Keratinocyte (primary cell): ENCODE measurements at regions not wholly inside any gene's neighbourhood (a gene's known extent, or its start where the extent isn't known, plus 50 kb on each side); places are given as distances from the start of the nearest gene placed in this dataset.

Source experiments
- DNase-seq: peaks from one replicate; pipeline ENCODE4 v3.0.0-alpha.2; 2011; ENCODE audit warnings: low read depth, missing footprints, low spot score
- FAIRE-seq: peaks from 2 replicates; lab custom pipeline; 2011; peaks lifted over from hg19 to GRCh38; lab: Jason Lieb, UNC
- H2AFZ ChIP-seq: 2 replicates; pipeline ENCODE4 v1.6.0; 2012; ENCODE audit warnings: low read length, control low read depth, inconsistent platforms; ENCODE audit not compliant: control insufficient read depth
- H3K27ac ChIP-seq: 2 replicates; pipeline ENCODE4 v1.5.1; 2011; ENCODE audit warnings: low read length; ENCODE audit not compliant: control insufficient read depth, insufficient read depth
- H3K27me3 ChIP-seq: 3 replicates; pipeline ENCODE4 v1.6.0; 2011; ENCODE audit warnings: low read length; ENCODE audit not compliant: control insufficient read depth, insufficient read depth; ENCODE audit errors: extremely low read depth
- H3K36me3 ChIP-seq, 2 experiments: 2 replicates in 1 of 2; 3 replicates in 1 of 2; pipeline ENCODE4 v1.5.1; 2011; ENCODE audit warnings: low read length in 2 of 2, mild to moderate bottlenecking in 1 of 2; ENCODE audit not compliant: control insufficient read depth in 2 of 2, insufficient read depth in 2 of 2; ENCODE audit errors: extremely low read depth in 1 of 2
- H3K4me1 ChIP-seq: 3 replicates; pipeline ENCODE4 v1.5.1; 2011; ENCODE audit warnings: low read length; ENCODE audit not compliant: control insufficient read depth, insufficient read depth; ENCODE audit errors: extremely low read depth
- H3K4me2 ChIP-seq: 3 replicates; pipeline ENCODE4 v1.6.0; 2011; ENCODE audit warnings: low read depth, low read length; ENCODE audit not compliant: control insufficient read depth, insufficient read depth; ENCODE audit errors: extremely low read depth
- H3K4me3 ChIP-seq, 3 experiments: fragments of 200-600 bp in 1 of 3; sonication (generic) in 1 of 3; 2 replicates in 2 of 3; 3 replicates in 1 of 3; pipeline ENCODE4 v1.5.1; 2011 to 2016; ENCODE audit warnings: low read length in 3 of 3, mild to moderate bottlenecking in 3 of 3, control low read depth in 2 of 3, inconsistent platforms in 1 of 3, low read depth in 1 of 3, mixed read lengths in 1 of 3, mixed run types in 1 of 3, moderate library complexity in 1 of 3; ENCODE audit not compliant: control insufficient read depth in 2 of 3, insufficient read depth in 2 of 3; ENCODE audit errors: extremely low read depth in 1 of 3
- H3K79me2 ChIP-seq: 2 replicates; pipeline ENCODE4 v1.6.0; 2012; ENCODE audit warnings: low read length; ENCODE audit not compliant: control insufficient read depth, insufficient read depth
- H3K9ac ChIP-seq: 3 replicates; pipeline ENCODE4 v1.6.0; 2011; ENCODE audit warnings: low read length; ENCODE audit not compliant: control insufficient read depth, insufficient read depth; ENCODE audit errors: extremely low read depth
- H3K9me1 ChIP-seq: 3 replicates; pipeline ENCODE4 v1.6.0; 2011; ENCODE audit warnings: low read length; ENCODE audit not compliant: control insufficient read depth, insufficient read depth; ENCODE audit errors: extremely low read depth
- H3K9me3 ChIP-seq: 2 replicates; pipeline ENCODE4 v1.5.1; 2012; ENCODE audit warnings: low read depth, low read length; ENCODE audit not compliant: control insufficient read depth
- H4K20me1 ChIP-seq: 3 replicates; pipeline ENCODE4 v1.6.0; 2011; ENCODE audit warnings: low read length; ENCODE audit not compliant: control insufficient read depth, insufficient read depth; ENCODE audit errors: extremely low read depth
- EZH2 ChIP-seq: IDR thresholded peaks from one replicate; pipeline ENCODE4 v1.6.1; 2012; ENCODE audit warnings: inconsistent platforms, mild to moderate bottlenecking, low read length, moderate library complexity
- dilution Hi-C: fragments of 300-500 bp; cut with MboI; formaldehyde crosslinking; loops from one replicate; pipeline ENCODE4 v1.7.0; 2020; ENCODE audit warnings: low sequenced_read_pairs; ENCODE audit not compliant: extremely low pct_ligation_motif_present
- TF ChIP-seq, protein P1 (sequence below), 3 experiments: IDR thresholded peaks in 1 of 3; conservative IDR thresholded peaks in 1 of 3; optimal IDR thresholded peaks in 1 of 3; 2 replicates in 2 of 3; 3 replicates in 1 of 3; pipeline versions ENCODE3 to v1.5.1; 2011; ENCODE audit warnings: low read length in 3 of 3, mild to moderate bottlenecking in 3 of 3, moderate library complexity in 2 of 3, control low read depth in 1 of 3, inconsistent platforms in 1 of 3; ENCODE audit not compliant: insufficient read depth in 2 of 3; ENCODE audit errors: extremely low read depth in 1 of 3

DNA sequence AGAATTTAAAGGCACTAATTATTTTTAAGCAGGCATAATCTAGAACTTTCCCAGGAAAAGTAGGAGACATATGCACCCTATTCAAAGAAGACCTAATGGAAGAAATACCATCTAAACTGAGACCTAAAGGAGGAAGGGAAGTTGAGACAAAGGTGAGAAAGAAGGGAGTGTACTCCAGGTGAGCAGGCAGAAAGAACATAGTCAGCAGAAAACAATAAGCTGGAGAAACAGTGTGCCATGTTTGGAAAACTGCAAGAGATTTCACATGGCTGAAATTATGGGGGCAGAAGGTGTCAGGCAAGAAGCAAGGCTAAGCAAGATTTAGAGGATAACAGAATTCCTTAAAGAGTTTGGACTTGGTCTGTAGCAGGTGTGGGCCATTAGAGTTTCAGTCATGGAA lies 167.0 kb upstream of the USP25 start:
- DNase-seq = no peak
- H3K36me3 ChIP-seq = no peaks in the 10 kb centered on the region
- H3K4me1 ChIP-seq = no peaks in the 10 kb centered on the region
- no peaks in the 10 kb centered on the region for H3K9me1 ChIP-seq
- no peak for TF ChIP-seq EZH2
- TF ChIP-seq, protein P1, sequence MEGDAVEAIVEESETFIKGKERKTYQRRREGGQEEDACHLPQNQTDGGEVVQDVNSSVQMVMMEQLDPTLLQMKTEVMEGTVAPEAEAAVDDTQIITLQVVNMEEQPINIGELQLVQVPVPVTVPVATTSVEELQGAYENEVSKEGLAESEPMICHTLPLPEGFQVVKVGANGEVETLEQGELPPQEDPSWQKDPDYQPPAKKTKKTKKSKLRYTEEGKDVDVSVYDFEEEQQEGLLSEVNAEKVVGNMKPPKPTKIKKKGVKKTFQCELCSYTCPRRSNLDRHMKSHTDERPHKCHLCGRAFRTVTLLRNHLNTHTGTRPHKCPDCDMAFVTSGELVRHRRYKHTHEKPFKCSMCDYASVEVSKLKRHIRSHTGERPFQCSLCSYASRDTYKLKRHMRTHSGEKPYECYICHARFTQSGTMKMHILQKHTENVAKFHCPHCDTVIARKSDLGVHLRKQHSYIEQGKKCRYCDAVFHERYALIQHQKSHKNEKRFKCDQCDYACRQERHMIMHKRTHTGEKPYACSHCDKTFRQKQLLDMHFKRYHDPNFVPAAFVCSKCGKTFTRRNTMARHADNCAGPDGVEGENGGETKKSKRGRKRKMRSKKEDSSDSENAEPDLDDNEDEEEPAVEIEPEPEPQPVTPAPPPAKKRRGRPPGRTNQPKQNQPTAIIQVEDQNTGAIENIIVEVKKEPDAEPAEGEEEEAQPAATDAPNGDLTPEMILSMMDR (optimal IDR thresholded peaks at IDR 0.05 in 1 of 3, IDR thresholded peaks at IDR 0.05 in 1 of 3, conservative IDR thresholded peaks at IDR 0.05 in 1 of 3; ENCODE audit: extremely low read depth in 1 of 3, insufficient read depth in 2 of 3, low read length in 3 of 3) = no peak
- no peak overlapping the region for H3K9ac ChIP-seq
- H3K79me2 ChIP-seq = no peaks in the 10 kb centered on the region
- H3K27ac ChIP-seq = no peak overlapping the region
- no peaks in the 10 kb centered on the region for H3K9me3 ChIP-seq
- no peak overlapping the region for H3K4me3 ChIP-seq
- H3K4me2 ChIP-seq = no peak overlapping the region
- no peaks in the 10 kb centered on the region for H4K20me1 ChIP-seq
- no peak for FAIRE-seq
- dilution Hi-C loops = no loop called here
- no peaks in the 10 kb centered on the region for H3K27me3 ChIP-seq
- H2AFZ ChIP-seq = no peak overlapping the region

DNA sequence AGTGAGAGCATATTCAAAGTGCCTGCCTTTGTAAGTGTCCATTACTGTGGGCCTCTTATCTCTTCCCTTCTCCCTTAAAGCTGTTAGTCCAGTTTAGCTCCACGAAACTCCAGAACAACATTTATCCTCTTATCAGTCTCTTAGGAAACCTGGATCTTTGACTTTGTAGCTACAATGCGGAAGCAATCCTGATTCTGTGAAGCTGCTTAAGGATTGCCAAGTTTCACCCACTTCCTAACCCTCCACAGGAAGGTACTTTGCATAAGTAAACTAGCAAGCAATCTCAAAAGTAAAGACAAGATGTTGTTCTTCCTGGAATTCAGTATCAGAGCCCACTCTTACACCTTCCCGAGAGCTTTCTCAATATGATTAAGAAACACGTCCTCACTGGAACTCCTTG lies 164.9 kb upstream of the USP25 start:
- Histone ChIP-seq H3K27me3 (no peaks in the 10 kb centered on the region), H3K79me2 (no peaks in the 10 kb centered on the region), H3K4me3 (no peak overlapping the region), H3K9me1 (no peaks in the 10 kb centered on the region), H3K9me3 (no peaks in the 10 kb centered on the region), H4K20me1 (no peaks in the 10 kb centered on the region), H3K4me1 (no peaks in the 10 kb centered on the region), H2AFZ (no peak overlapping the region), H3K27ac (no peak overlapping the region), H3K9ac (no peak overlapping the region), H3K4me2 (no peak overlapping the region), H3K36me3 (no peaks in the 10 kb centered on the region)
- FAIRE-seq = no peak
- TF ChIP-seq, protein P1 (optimal IDR thresholded peaks at IDR 0.05 in 1 of 3, IDR thresholded peaks at IDR 0.05 in 1 of 3, conservative IDR thresholded peaks at IDR 0.05 in 1 of 3; ENCODE audit: extremely low read depth in 1 of 3, insufficient read depth in 2 of 3, low read length in 3 of 3) = no peak
- DNase-seq = no peak
- dilution Hi-C loops = no loop called here
